OCI-LY3 (cell line): ENCODE measurements at regions not wholly inside any gene's neighbourhood (a gene's known extent, or its start where the extent isn't known, plus 50 kb on each side); places are given as distances from the start of the nearest gene placed in this dataset.
"Not testable (repeated sequence)": the region's sequence is repeated elsewhere in the genome, so short reads cannot be mapped to it uniquely, and the experiment has no call there.

Source experiments
- H2AFZ ChIP-seq: fragments of 200-600, 300-600 bp; shearing (Covaris generic); 2 replicates; pipeline ENCODE4 v1.6.0; 2014; ENCODE audit warnings: antibody characterized with exemption, low read depth, low read length
- H3K27ac ChIP-seq: fragments of 200-600, 300-600 bp; sonication (generic); 2 replicates; pipeline ENCODE4 v1.5.1; 2014; ENCODE audit warnings: mild to moderate bottlenecking, low read length, moderate library complexity, mixed read lengths
- H3K27me3 ChIP-seq: fragments of 200-600, 300-600 bp; sonication (generic); 2 replicates; pipeline ENCODE4 v1.6.1; 2014; ENCODE audit warnings: low read depth, low read length, mixed read lengths
- H3K36me3 ChIP-seq: fragments of 200-600, 300-600 bp; sonication (generic); replicated peaks from 2 replicates; pipeline ENCODE3; 2014; ENCODE audit warnings: low read depth, low read length, mixed read lengths
- H3K4me1 ChIP-seq: fragments of 300-600, 200-600 bp; sonication (generic); 2 replicates; pipeline ENCODE4 v1.6.1; 2014; ENCODE audit warnings: low read length, mixed read lengths
- H3K4me2 ChIP-seq: fragments of 200-600, 300-600 bp; sonication (generic); 2 replicates; pipeline ENCODE4 v1.6.1; 2014; ENCODE audit warnings: low read length, mixed read lengths
- H3K4me3 ChIP-seq: fragments of 300-600, 200-600 bp; sonication (generic); 2 replicates; pipeline ENCODE4 v1.5.1; 2014; ENCODE audit warnings: antibody characterized with exemption, mild to moderate bottlenecking, low read length, moderate library complexity
- H3K79me2 ChIP-seq: fragments of 300-600, 200-600 bp; shearing (Covaris generic); 2 replicates; pipeline ENCODE4 v1.6.1; 2014; ENCODE audit warnings: mild to moderate bottlenecking, low read length, mixed read lengths
- H3K9ac ChIP-seq: fragments of 300-600, 200-600 bp; shearing (Covaris generic); 2 replicates; pipeline ENCODE4 v1.6.0; 2014; ENCODE audit warnings: mild to moderate bottlenecking, low read length, moderate library complexity
- H3K9me3 ChIP-seq: fragments of 200-600, 300-600 bp; shearing (Covaris generic); 2 replicates; pipeline ENCODE4 v1.6.1; 2014; ENCODE audit warnings: low read length, mixed read lengths; ENCODE audit not compliant: insufficient read depth
- H4K20me1 ChIP-seq: fragments of 200-600, 300-600 bp; sonication (generic); 2 replicates; pipeline ENCODE4 v1.6.1; 2016; ENCODE audit warnings: low read length, mixed read lengths; ENCODE audit not compliant: insufficient read depth
- EZH2phosphoT487 ChIP-seq: fragments of 200-600 bp; shearing (Covaris generic); IDR thresholded peaks from 2 replicates; pipeline ENCODE4 v1.6.1; 2018; ENCODE audit warnings: antibody characterized with exemption, mixed run types, low read depth
- TF ChIP-seq, protein P1 (sequence below): fragments of 200-600, 300-600 bp; sonication (generic); IDR thresholded peaks from 2 replicates; pipeline ENCODE4 v1.5.1; 2014; ENCODE audit warnings: antibody characterized with exemption, low read length, low read depth

GRCh38 chr6:134431421-134431859 is 113.5 kb upstream of the SGK1 start:
- Histone ChIP-seq H2AFZ (no peak overlapping the region), H3K4me2 (no peak overlapping the region), H3K79me2 (no peaks in the 10 kb centered on the region), H3K9ac (no peak overlapping the region), H3K27me3 (no peaks in the 10 kb centered on the region), H3K36me3 (no peaks in the 10 kb centered on the region), H3K4me3 (no peak overlapping the region), H3K27ac (no peak overlapping the region), H3K9me3 (no peaks in the 10 kb centered on the region), H4K20me1 (no peaks in the 10 kb centered on the region), H3K4me1 (peaks cover 11% of the 10 kb centered on the region)
- TF ChIP-seq, protein P1, sequence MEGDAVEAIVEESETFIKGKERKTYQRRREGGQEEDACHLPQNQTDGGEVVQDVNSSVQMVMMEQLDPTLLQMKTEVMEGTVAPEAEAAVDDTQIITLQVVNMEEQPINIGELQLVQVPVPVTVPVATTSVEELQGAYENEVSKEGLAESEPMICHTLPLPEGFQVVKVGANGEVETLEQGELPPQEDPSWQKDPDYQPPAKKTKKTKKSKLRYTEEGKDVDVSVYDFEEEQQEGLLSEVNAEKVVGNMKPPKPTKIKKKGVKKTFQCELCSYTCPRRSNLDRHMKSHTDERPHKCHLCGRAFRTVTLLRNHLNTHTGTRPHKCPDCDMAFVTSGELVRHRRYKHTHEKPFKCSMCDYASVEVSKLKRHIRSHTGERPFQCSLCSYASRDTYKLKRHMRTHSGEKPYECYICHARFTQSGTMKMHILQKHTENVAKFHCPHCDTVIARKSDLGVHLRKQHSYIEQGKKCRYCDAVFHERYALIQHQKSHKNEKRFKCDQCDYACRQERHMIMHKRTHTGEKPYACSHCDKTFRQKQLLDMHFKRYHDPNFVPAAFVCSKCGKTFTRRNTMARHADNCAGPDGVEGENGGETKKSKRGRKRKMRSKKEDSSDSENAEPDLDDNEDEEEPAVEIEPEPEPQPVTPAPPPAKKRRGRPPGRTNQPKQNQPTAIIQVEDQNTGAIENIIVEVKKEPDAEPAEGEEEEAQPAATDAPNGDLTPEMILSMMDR = no peak
- no peak for TF ChIP-seq EZH2phosphoT487

DNA sequence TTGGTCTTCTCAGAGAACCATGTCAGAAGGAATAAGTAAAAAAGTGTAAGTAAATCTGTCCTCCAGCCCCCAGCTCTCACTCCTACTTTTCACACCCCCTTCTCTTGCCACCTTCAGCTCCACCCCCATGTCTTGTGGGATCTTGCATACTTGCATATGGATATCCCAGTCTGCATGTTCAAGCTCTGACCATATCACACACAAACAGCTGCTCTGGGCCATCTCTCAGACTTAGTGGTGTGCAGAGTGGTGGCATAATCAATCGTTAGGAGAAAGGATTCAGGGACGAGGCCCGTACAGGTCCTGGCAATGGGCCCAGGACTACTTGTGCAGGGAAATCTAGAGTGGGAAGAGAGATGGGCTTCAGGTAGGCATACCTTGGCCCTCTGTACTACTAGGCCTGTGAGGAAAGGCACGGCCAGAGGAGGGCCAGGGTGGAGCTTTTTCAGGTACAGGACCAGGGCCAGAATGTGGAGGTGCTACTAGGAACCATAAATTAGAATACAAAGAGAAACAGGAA is 112.0 kb upstream of the SGK1 start:
- H2AFZ ChIP-seq = no peak overlapping the region
- H3K4me1 ChIP-seq = peaks cover under 1% of the 10 kb centered on the region; the same call in 1 of the 2 replicates
- TF ChIP-seq, protein P1 = no peak
- TF ChIP-seq EZH2phosphoT487 = no peak

GRCh38 chr6:134427721-134428120 is 109.8 kb upstream of the SGK1 start:
- H3K9me3 ChIP-seq = no peaks in the 10 kb centered on the region
- no peak overlapping the region for H3K9ac ChIP-seq
- no peaks in the 10 kb centered on the region for H3K36me3 ChIP-seq
- H3K4me2 ChIP-seq = no peak overlapping the region
- no peak overlapping the region for H3K4me3 ChIP-seq
- no peak for TF ChIP-seq EZH2phosphoT487
- TF ChIP-seq, protein P1 = no peak
- H3K27me3 ChIP-seq = no peaks in the 10 kb centered on the region
- H3K4me1 ChIP-seq = peaks cover 20% of the 10 kb centered on the region
- H4K20me1 ChIP-seq = no peaks in the 10 kb centered on the region
- H3K79me2 ChIP-seq = no peaks in the 10 kb centered on the region
- no peak overlapping the region for H2AFZ ChIP-seq
- no peak overlapping the region for H3K27ac ChIP-seq

More for the DNA sequence above, 112.0 kb upstream of the SGK1 start:
- Histone ChIP-seq H3K9me3 (no peaks in the 10 kb centered on the region), H3K36me3 (no peaks in the 10 kb centered on the region), H4K20me1 (no peaks in the 10 kb centered on the region), H3K9ac (no peak overlapping the region), H3K27me3 (no peaks in the 10 kb centered on the region), H3K79me2 (no peaks in the 10 kb centered on the region), H3K4me3 (no peak overlapping the region), H3K27ac (no peak overlapping the region), H3K4me2 (no peak overlapping the region)

DNA sequence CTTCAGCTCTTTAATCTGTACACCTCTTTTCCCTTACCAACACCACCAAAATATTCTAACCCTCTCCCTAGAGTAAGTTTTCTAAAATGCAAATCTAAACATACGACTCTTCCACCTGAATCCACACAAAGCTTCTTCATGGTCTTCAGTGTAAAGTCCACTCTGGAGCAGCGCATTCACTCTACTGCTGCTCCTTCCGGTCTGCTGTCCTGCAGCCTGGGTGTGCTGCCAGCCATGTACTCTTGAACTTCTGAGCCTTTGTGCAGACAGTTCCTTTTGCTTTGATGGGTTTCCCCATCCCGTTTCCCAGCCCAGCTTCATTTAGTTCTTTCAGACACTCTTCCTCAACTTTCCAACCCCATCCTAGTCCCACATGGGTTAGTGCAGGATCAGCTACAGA is 108.7 kb upstream of the SGK1 start:
- Histone ChIP-seq H3K36me3 (no peaks in the 10 kb centered on the region), H4K20me1 (no peaks in the 10 kb centered on the region), H3K9ac (no peak overlapping the region), H3K4me2 (no peak overlapping the region), H2AFZ (no peak overlapping the region), H3K4me3 (no peak overlapping the region), H3K4me1 (peaks cover 25% of the 10 kb centered on the region), H3K27ac (no peak overlapping the region), H3K9me3 (no peaks in the 10 kb centered on the region), H3K79me2 (no peaks in the 10 kb centered on the region), H3K27me3 (no peaks in the 10 kb centered on the region)
- TF ChIP-seq EZH2phosphoT487 = no peak
- TF ChIP-seq, protein P1 = no peak

DNA sequence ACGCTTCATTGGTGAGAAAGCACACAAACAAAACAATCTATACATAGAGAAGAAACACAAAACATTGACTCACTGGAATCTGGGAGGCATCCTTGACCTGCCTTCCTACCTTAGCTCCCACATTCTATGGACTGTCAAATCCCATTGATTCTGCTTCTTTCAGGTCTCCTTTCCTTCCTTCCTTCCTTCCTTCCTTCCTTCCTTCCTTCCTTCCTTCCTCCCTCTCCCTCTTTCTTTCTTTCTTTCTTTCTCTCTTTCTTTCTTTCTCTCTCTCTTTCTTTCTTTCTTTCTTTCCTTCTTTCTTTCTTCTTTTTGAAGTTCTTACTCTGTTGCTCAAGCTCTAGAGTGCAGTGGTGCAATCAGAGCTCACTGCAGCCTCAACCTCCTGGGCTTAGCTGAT is 108.0 kb upstream of the SGK1 start:
- H2AFZ ChIP-seq, H3K9ac ChIP-seq, H3K27me3 ChIP-seq, H3K79me2 ChIP-seq, H3K4me2 ChIP-seq, H3K4me3 ChIP-seq, H3K27ac ChIP-seq, H3K9me3 ChIP-seq, H4K20me1 ChIP-seq, H3K36me3 ChIP-seq: not testable (repeated sequence)
- peaks cover 25% of the 10 kb centered on the region for H3K4me1 ChIP-seq
